A549 (cell line): ENCODE measurements at regions not wholly inside any gene's neighbourhood (a gene's known extent, or its start where the extent isn't known, plus 50 kb on each side); places are given as distances from the start of the nearest gene placed in this dataset.
"Not testable (repeated sequence)": the region's sequence is repeated elsewhere in the genome, so short reads cannot be mapped to it uniquely, and the experiment has no call there.

ENCODE experiments used
- ATAC-seq, 2 experiments: fragments of 200-7000 bp in 1 of 2; fragments of >200 bp in 1 of 2; cut with Nextera tagmentation in 1 of 2; cut with Tn5 transposase in 1 of 2; 3 replicates each; pipeline versions ENCODE4 v1.8.0 to v1.9.1; 2018 to 2020; ENCODE audit warnings: mild to moderate bottlenecking in 1 of 2, moderate library complexity in 1 of 2
- CTCF ChIA-PET: fragments of 300-600 bp; sonication (Branson Sonifier 250); formaldehyde crosslinking; extraction: SDS; loops from one replicate; lab custom pipeline; 2021; ENCODE audit warnings: antibody characterized with exemption, inconsistent platforms; lab: Yijun Ruan, JAX
- POLR2A ChIA-PET: fragments of 350-600 bp; formaldehyde crosslinking; extraction: SDS; loops from one replicate; lab custom pipeline; 2021; ENCODE audit warnings: antibody characterized with exemption, inconsistent platforms; lab: Yijun Ruan, JAX
- DNase-seq, 2 experiments: peaks; one replicate each; pipeline versions ENCODE4 v3.0.0 to v3.0.0-alpha.2; 2011 to 2016; ENCODE audit warnings: low read depth in 1 of 2, low spot score in 1 of 2
- FAIRE-seq: peaks from 2 replicates; lab custom pipeline; 2011; peaks lifted over from hg19 to GRCh38; lab: Jason Lieb, UNC
- H3K27ac ChIP-seq, 2 experiments: fragments of >200 bp; sonication (Bioruptor Twin); formaldehyde crosslinking; 3 replicates each; pipeline ENCODE4 v1.5.1; 2016 to 2017
- H3K4me1 ChIP-seq: fragments of >200 bp; sonication (Bioruptor Twin); formaldehyde crosslinking; 3 replicates; pipeline ENCODE4 v1.6.1; 2016
- H3K4me2 ChIP-seq: fragments of >200 bp; sonication (Bioruptor Twin); formaldehyde crosslinking; 3 replicates; pipeline ENCODE4 v1.6.1; 2016
- H3K4me3 ChIP-seq: fragments of >200 bp; sonication (Bioruptor Twin); formaldehyde crosslinking; 3 replicates; pipeline ENCODE4 v1.5.1; 2016
- H3K9me3 ChIP-seq: fragments of >200 bp; sonication (Bioruptor Twin); formaldehyde crosslinking; 3 replicates; pipeline ENCODE4 v1.6.1; 2016
- BHLHE40 ChIP-seq: IDR thresholded peaks from 2 replicates; pipeline ENCODE4 v1.6.1; 2012; ENCODE audit warnings: low read depth, low read length, inconsistent platforms
- CBX2 ChIP-seq: fragments of 200-600 bp; sonication (generic); IDR thresholded peaks from 2 replicates; pipeline ENCODE4 v1.6.1; 2016; ENCODE audit warnings: low read depth, mild to moderate bottlenecking, borderline replicate concordance
- E2F6 ChIP-seq: IDR thresholded peaks from 2 replicates; pipeline ENCODE4 v1.6.1; 2012; ENCODE audit warnings: low read depth, borderline replicate concordance
- FOSL2 ChIP-seq, 2 experiments: fragments of 450-650 bp in 1 of 2; fragments of >200 bp in 1 of 2; sonication (Bioruptor Twin) in 1 of 2; formaldehyde crosslinking; IDR thresholded peaks; 2 replicates each; pipeline versions ENCODE4 v1.5.0 to v1.6.1; 2016 to 2020; ENCODE audit warnings: mild to moderate bottlenecking in 1 of 2, moderate library complexity in 1 of 2
- HOXB13 ChIP-seq: fragments of 250-450 bp; sonication (Bioruptor Pico); IDR thresholded peaks from 2 replicates; pipeline ENCODE4 v1.5.0; 2020; ENCODE audit warnings: low read depth, mild to moderate bottlenecking, moderate library complexity
- HOXB5 ChIP-seq: fragments of 250-450 bp; sonication (Bioruptor Pico); IDR thresholded peaks from 2 replicates; pipeline ENCODE4 v1.5.0; 2020; ENCODE audit warnings: mild to moderate bottlenecking, moderate library complexity
- POLR2AphosphoS2 ChIP-seq: conservative IDR thresholded peaks from 2 replicates; pipeline ENCODE4 v1.6.1; 2012; ENCODE audit warnings: low read length, improper control_type of control experiment, inconsistent platforms
- RAD21 ChIP-seq, 2 experiments: fragments of >200 bp in 1 of 2; sonication (Bioruptor Twin) in 1 of 2; formaldehyde crosslinking in 1 of 2; IDR thresholded peaks in 1 of 2; conservative IDR thresholded peaks in 1 of 2; 2 replicates in 1 of 2; 3 replicates in 1 of 2; pipeline ENCODE4 v1.6.1; 2012 to 2018; ENCODE audit warnings: inconsistent platforms in 1 of 2
- RCOR1 ChIP-seq: fragments of 150-350 bp; IDR thresholded peaks from 2 replicates; pipeline ENCODE4 v1.6.1; 2014; ENCODE audit warnings: antibody characterized with exemption, low read length, low read depth
- REST ChIP-seq: fragments of 200-600 bp; sonication (generic); IDR thresholded peaks from 2 replicates; pipeline ENCODE4 v1.6.1; 2016; ENCODE audit warnings: antibody characterized with exemption, mild to moderate bottlenecking, moderate library complexity
- SREBF2 ChIP-seq: fragments of 450-650 bp; IDR thresholded peaks from 2 replicates; pipeline ENCODE4 v1.6.1; 2014; ENCODE audit warnings: mild to moderate bottlenecking, moderate library complexity
- USF2 ChIP-seq: fragments of 450-650 bp; IDR thresholded peaks from 2 replicates; pipeline ENCODE4 v1.6.1; 2014; ENCODE audit warnings: antibody characterized with exemption
- ZC3H11A ChIP-seq: fragments of 450-650 bp; IDR thresholded peaks from 2 replicates; pipeline ENCODE4 v1.6.1; 2014; ENCODE audit warnings: antibody characterized with exemption, mild to moderate bottlenecking
- ZNF302 ChIP-seq: fragments of 250-450 bp; sonication (Bioruptor Pico); IDR thresholded peaks from 2 replicates; pipeline ENCODE4 v1.9.0; 2021; ENCODE audit warnings: inconsistent platforms, mild to moderate bottlenecking, moderate library complexity
- ZSCAN20 ChIP-seq: fragments of 250-450 bp; sonication (Bioruptor Pico); IDR thresholded peaks from 2 replicates; pipeline ENCODE4 v1.8.0; 2022; ENCODE audit warnings: mild to moderate bottlenecking, moderate library complexity
- WGBS: methylation state at CpG from one replicate; pipeline ENCODE4 v1.1.6; 2017; ENCODE audit errors: missing lambda C conversion rate; 5-methylcytosine and 5-hydroxymethylcytosine counted together
- TF ChIP-seq, protein P1 (sequence below): fragments of 250-450 bp; sonication (Bioruptor Pico); IDR thresholded peaks from 2 replicates; pipeline ENCODE4 v1.5.0; 2020; ENCODE audit warnings: low read depth, mild to moderate bottlenecking, moderate library complexity
- TF ChIP-seq, protein P2 (sequence below): fragments of >200 bp; sonication (Bioruptor Twin); formaldehyde crosslinking; IDR thresholded peaks from 3 replicates; pipeline ENCODE4 v1.6.1; 2016
- TF ChIP-seq, protein P3 (sequence below): fragments of >200 bp; sonication (Bioruptor Twin); formaldehyde crosslinking; IDR thresholded peaks from 2 replicates; pipeline ENCODE4 v1.6.1; 2016

DNA sequence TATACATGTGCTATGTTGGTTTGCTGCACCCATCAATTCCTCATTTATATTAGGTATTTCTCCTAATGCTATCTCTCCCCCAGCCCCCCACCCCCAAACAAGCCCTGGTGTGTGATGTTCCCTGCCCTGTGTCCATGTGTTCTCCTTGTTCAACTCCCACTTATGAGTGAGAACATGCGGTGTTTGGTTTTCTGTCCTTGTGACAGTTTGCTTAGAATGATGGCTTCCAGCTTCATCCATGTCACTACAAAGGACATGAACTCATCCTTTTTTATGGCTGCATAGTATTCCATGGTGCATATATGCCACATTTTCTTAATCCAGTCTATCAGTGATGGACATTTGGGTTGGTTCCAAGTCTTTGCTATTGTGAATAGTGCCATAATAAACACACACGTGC, 68.4 kb upstream of the TOP3B start:
- H3K27ac ChIP-seq, CTCF ChIA-PET, DNase-seq, ATAC-seq, FAIRE-seq, H3K4me2 ChIP-seq, H3K9me3 ChIP-seq, H3K4me3 ChIP-seq, POLR2A ChIA-PET, H3K4me1 ChIP-seq: not testable (repeated sequence)
- WGBS: 50% methylated on average over 2 of the region's 2 CpGs

GRCh38 chr22:22050141-22050775, 67.7 kb upstream of the TOP3B start:
- ChIA-PET CTCF (no interaction called here), POLR2A (no interaction called here)
- TF ChIP-seq RCOR1: no peak
- TF ChIP-seq, protein P1, sequence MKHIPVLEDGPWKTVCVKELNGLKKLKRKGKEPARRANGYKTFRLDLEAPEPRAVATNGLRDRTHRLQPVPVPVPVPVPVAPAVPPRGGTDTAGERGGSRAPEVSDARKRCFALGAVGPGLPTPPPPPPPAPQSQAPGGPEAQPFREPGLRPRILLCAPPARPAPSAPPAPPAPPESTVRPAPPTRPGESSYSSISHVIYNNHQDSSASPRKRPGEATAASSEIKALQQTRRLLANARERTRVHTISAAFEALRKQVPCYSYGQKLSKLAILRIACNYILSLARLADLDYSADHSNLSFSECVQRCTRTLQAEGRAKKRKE (CRISPR knock-in tag): no peak
- TF ChIP-seq, protein P2, sequence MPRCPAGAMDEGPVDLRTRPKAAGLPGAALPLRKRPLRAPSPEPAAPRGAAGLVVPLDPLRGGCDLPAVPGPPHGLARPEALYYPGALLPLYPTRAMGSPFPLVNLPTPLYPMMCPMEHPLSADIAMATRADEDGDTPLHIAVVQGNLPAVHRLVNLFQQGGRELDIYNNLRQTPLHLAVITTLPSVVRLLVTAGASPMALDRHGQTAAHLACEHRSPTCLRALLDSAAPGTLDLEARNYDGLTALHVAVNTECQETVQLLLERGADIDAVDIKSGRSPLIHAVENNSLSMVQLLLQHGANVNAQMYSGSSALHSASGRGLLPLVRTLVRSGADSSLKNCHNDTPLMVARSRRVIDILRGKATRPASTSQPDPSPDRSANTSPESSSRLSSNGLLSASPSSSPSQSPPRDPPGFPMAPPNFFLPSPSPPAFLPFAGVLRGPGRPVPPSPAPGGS: no peak
- no peak for TF ChIP-seq FOSL2 (IDR thresholded peaks at IDR 0.05)
- TF ChIP-seq FOSL2 (CRISPR knock-in tag; IDR thresholded peaks at IDR 0.05): no peak
- no peak for TF ChIP-seq BHLHE40
- TF ChIP-seq RAD21 (conservative IDR thresholded peaks at IDR 0.05 in 1 of 2, IDR thresholded peaks at IDR 0.05 in 1 of 2): no peak
- TF ChIP-seq HOXB13: no peak
- no peak for TF ChIP-seq ZSCAN20 (CRISPR knock-in tag)
- TF ChIP-seq ZC3H11A: no peak
- TF ChIP-seq CBX2: no peak
- TF ChIP-seq, protein P3, sequence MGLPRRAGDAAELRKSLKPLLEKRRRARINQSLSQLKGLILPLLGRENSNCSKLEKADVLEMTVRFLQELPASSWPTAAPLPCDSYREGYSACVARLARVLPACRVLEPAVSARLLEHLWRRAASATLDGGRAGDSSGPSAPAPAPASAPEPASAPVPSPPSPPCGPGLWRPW: no peak
- no peak for TF ChIP-seq SREBF2
- TF ChIP-seq HOXB5 (CRISPR knock-in tag): no peak
- TF ChIP-seq REST: no peak
- TF ChIP-seq USF2: no peak
- TF ChIP-seq POLR2AphosphoS2: no peak
- TF ChIP-seq ZNF302 (CRISPR knock-in tag): no peak
- TF ChIP-seq E2F6: no peak
- Histone ChIP-seq H3K27ac (no peak overlapping the region), H3K9me3 (no peaks in the 10 kb centered on the region), H3K4me3 (no peak overlapping the region), H3K4me2 (no peak overlapping the region), H3K4me1 (no peaks in the 10 kb centered on the region)
- ATAC-seq (no peak), DNase-seq (no peak), FAIRE-seq (no peak)
